ENCODE measurements at regions not wholly inside any gene's neighbourhood (a gene's known extent, or its start where the extent isn't known, plus 50 kb on each side); places are given as distances from the start of the nearest gene placed in this dataset.

GRCh38 chr7:26038201-26038990, 113.6 kb upstream of the NFE2L3 start:
- H3K4me3 ChIP-seq (ENCODE audit: control insufficient read depth, low read depth, low read length) = no peak overlapping the region
- no peak for DNase-seq (ENCODE audit: low read depth)
- TF ChIP-seq CTCF (conservative IDR thresholded peaks at IDR 0.05; ENCODE audit: control insufficient read depth, insufficient read depth, low read depth, low read length) = no peak

- DNase-seq (ENCODE audit: low read depth) = no peak
- no peak overlapping the region for H3K4me3 ChIP-seq (ENCODE audit: control insufficient read depth, low read depth, low read length)
- no peak for TF ChIP-seq CTCF (conservative IDR thresholded peaks at IDR 0.05; ENCODE audit: control insufficient read depth, insufficient read depth, low read depth, low read length)
Observed at GRCh38 chr7:26040085-26040484, 111.9 kb upstream of the NFE2L3 start.

GRCh38 chr7:26042237-26042636, 109.8 kb upstream of the NFE2L3 start:
- no peak for DNase-seq (ENCODE audit: low read depth)
- no peak for TF ChIP-seq CTCF (conservative IDR thresholded peaks at IDR 0.05; ENCODE audit: control insufficient read depth, insufficient read depth, low read depth, low read length)
- H3K4me3 ChIP-seq (ENCODE audit: control insufficient read depth, low read depth, low read length) = no peak overlapping the region

GRCh38 chr7:26043801-26044200, 108.2 kb upstream of the NFE2L3 start:
- DNase-seq (ENCODE audit: low read depth) = no peak
- H3K4me3 ChIP-seq (ENCODE audit: control insufficient read depth, low read depth, low read length) = no peak overlapping the region
- TF ChIP-seq CTCF (conservative IDR thresholded peaks at IDR 0.05; ENCODE audit: control insufficient read depth, insufficient read depth, low read depth, low read length) = no peak

GRCh38 chr7:26044320-26044719, 107.7 kb upstream of the NFE2L3 start:
- no peak for DNase-seq (ENCODE audit: low read depth)

GRCh38 chr7:26046150-26046549, 105.8 kb upstream of the NFE2L3 start:
- H3K4me3 ChIP-seq (ENCODE audit: control insufficient read depth, low read depth, low read length) = no peak overlapping the region
- DNase-seq (ENCODE audit: low read depth) = no peak
- no peak for TF ChIP-seq CTCF (conservative IDR thresholded peaks at IDR 0.05; ENCODE audit: control insufficient read depth, insufficient read depth, low read depth, low read length)

More at GRCh38 chr7:26044320-26044719, 107.7 kb upstream of the NFE2L3 start:
- TF ChIP-seq CTCF (conservative IDR thresholded peaks at IDR 0.05; ENCODE audit: control insufficient read depth, insufficient read depth, low read depth, low read length) = no peak
- no peak overlapping the region for H3K4me3 ChIP-seq (ENCODE audit: control insufficient read depth, low read depth, low read length)
